Esophagus squamous epithelium (tissue), 5 donors: ENCODE measurements at regions not wholly inside any gene's neighbourhood (a gene's known extent, or its start where the extent isn't known, plus 50 kb on each side); places are given as distances from the start of the nearest gene placed in this dataset.

Experiments
- DNase-seq: peaks from one replicate; lab custom pipeline; 2025; lab: John Stamatoyannopoulos, UW
- H3K27ac ChIP-seq, 4 donors: fragments of 200-600 bp; sonication (generic); one replicate each; pipeline ENCODE4 v1.5.1; 2016 to 2019; ENCODE audit warnings: mild to moderate bottlenecking in 1 of 4
- H3K27me3 ChIP-seq, 4 donors: fragments of 200-600 bp; sonication (generic); 1 replicate in 3 of 4; 2 replicates in 1 of 4; pipeline versions ENCODE4 v1.5.1 to v1.6.0; 2017 to 2021; ENCODE audit warnings: antibody characterized with exemption in 1 of 4
- H3K36me3 ChIP-seq, 3 donors: fragments of 200-600 bp; sonication (generic); one replicate each; pipeline ENCODE4 v1.5.1; 2016 to 2019
- H3K4me1 ChIP-seq, 3 donors: fragments of 200-600 bp; sonication (generic); one replicate each; pipeline ENCODE4 v1.5.1; 2017 to 2019
- H3K4me3 ChIP-seq, 4 donors: fragments of 200-600 bp; sonication (generic); 1 replicate in 3 of 4; 2 replicates in 1 of 4; pipeline ENCODE4 v1.5.1; 2016 to 2019; ENCODE audit warnings: mild to moderate bottlenecking in 2 of 4, moderate library complexity in 1 of 4
- H3K9me3 ChIP-seq, 3 donors: fragments of 200-600 bp; sonication (generic); one replicate each; pipeline ENCODE4 v1.5.1; 2016 to 2019
- POLR2A ChIP-seq, 4 donors: fragments of 450-650 bp; IDR thresholded peaks; one replicate each; pipeline ENCODE4 v1.6.1; 2017; ENCODE audit warnings: antibody characterized with exemption in 4 of 4, mild to moderate bottlenecking in 4 of 4, moderate library complexity in 3 of 4
- WGBS, 2 donors: methylation state at CpG; one replicate each; pipeline ENCODE4 v1.1.5; 2018; 5-methylcytosine and 5-hydroxymethylcytosine counted together
- intact Hi-C: fragments of 100-400 bp; cut with DNase I; formaldehyde crosslinking; loops from one replicate; pipeline ENCODE4 v1.15.0; 2022
- TF ChIP-seq, protein P1 (sequence below), 6 experiments: fragments of 450-650 bp in 4 of 6; fragments of 200-600 bp in 2 of 6; sonication (generic) in 2 of 6; IDR thresholded peaks; one replicate each; pipeline ENCODE4 v1.5.1; 2016 to 2019; ENCODE audit warnings: antibody characterized with exemption in 6 of 6, mild to moderate bottlenecking in 4 of 6, moderate library complexity in 4 of 6
- donor health status: DM: yes; HTN: yes; CAD: no.

DNA sequence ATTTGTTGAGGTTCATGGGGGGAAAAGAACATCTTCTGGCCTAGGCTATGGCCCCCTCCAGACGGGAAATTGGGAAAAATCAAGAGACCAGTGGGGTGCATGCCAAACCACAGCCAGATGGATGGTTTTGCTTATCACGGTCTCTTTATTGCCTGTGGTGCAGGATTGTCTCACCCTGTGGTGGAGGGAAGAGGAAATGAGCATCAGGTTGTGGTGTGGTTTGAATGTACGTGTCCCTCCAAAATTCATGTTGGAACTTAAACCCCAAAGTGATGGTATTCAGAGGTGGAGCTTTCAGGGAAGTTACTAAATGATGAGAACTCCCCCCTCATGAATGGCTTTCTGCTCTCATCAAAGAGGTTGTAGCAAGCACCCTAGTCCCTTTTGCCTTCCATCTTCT, 525.7 kb downstream of the NPHP4 start:
- Histone ChIP-seq H3K27me3 (peaks cover 0 to 52% (median 0%) of the 10 kb centered on the region in 4 donors), H3K9me3 (peaks cover 0 to 17% (median 0%) of the 10 kb centered on the region in 3 donors), H3K27ac (no peak overlapping the region), H3K36me3 (no peaks in the 10 kb centered on the region), H3K4me1 (no peaks in the 10 kb centered on the region), H3K4me3 (no peak overlapping the region)
- DNase-seq = no peak
- no peak for TF ChIP-seq POLR2A (IDR thresholded peaks at IDR 0.05)
- TF ChIP-seq, protein P1, sequence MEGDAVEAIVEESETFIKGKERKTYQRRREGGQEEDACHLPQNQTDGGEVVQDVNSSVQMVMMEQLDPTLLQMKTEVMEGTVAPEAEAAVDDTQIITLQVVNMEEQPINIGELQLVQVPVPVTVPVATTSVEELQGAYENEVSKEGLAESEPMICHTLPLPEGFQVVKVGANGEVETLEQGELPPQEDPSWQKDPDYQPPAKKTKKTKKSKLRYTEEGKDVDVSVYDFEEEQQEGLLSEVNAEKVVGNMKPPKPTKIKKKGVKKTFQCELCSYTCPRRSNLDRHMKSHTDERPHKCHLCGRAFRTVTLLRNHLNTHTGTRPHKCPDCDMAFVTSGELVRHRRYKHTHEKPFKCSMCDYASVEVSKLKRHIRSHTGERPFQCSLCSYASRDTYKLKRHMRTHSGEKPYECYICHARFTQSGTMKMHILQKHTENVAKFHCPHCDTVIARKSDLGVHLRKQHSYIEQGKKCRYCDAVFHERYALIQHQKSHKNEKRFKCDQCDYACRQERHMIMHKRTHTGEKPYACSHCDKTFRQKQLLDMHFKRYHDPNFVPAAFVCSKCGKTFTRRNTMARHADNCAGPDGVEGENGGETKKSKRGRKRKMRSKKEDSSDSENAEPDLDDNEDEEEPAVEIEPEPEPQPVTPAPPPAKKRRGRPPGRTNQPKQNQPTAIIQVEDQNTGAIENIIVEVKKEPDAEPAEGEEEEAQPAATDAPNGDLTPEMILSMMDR (IDR thresholded peaks at IDR 0.05) = no peak
- WGBS, 2 donors = 18 to 34% methylated on average over 2 to 3 of the region's 3 CpGs
- intact Hi-C loops = no loop called here

DNA sequence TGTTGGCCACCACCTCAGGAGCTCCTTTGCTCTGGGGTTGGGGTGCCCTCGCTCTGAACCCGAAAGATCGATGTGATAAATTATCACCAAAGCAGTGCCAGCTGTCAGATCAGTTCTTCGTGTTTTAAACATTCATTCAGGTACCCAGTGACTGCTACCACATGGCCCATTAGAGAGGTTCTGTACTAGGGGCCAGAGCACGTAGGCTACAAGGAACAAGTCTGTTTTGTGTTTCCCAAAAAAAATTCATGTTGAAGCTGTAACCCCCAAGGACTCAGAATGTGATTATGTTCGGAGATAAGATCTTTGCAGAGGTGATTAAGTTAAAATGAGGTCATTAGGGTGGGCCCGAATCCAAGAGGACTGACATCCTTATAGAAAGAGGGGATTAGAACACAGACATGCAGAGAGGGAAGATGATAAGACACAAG, 526.9 kb downstream of the NPHP4 start:
- TF ChIP-seq POLR2A (IDR thresholded peaks at IDR 0.05) = no peak
- TF ChIP-seq, protein P1 (IDR thresholded peaks at IDR 0.05) = no peak
- H3K4me3 ChIP-seq = no peak overlapping the region

DNA sequence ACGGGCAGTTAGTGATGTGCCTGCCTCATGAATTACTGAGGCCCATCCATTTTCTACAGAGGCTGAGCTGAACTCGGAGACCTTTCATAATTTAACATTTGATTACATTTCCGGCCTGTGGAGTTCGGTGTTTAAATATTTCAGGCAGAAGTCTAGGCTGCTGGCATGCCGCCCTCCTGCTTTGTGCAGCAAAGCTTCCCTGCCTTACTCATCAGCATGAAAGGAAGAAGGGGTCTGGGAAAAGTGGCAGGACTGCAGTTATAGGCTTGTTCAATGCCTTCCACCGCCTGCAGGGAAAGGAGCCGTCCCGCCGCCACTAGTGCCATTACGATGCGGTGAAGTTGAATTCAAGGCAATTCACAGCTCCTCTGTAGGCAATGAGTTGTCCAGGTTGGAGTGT, 527.9 kb downstream of the NPHP4 start:
- TF ChIP-seq, protein P1 (IDR thresholded peaks at IDR 0.05) = no peak
- no peak for TF ChIP-seq POLR2A (IDR thresholded peaks at IDR 0.05)
- H3K4me3 ChIP-seq = no peak overlapping the region
- no peaks in the 10 kb centered on the region for H3K4me1 ChIP-seq
- peaks cover 0 to 17% (median 0%) of the 10 kb centered on the region in 3 donors for H3K9me3 ChIP-seq
- intact Hi-C loops = no loop called here
- H3K36me3 ChIP-seq = no peaks in the 10 kb centered on the region
- peaks cover 0 to 61% (median 0%) of the 10 kb centered on the region in 4 donors for H3K27me3 ChIP-seq
- no peak for DNase-seq
- 45 to 71% methylated on average over 7 to 8 of the region's 11 CpGs for WGBS, 2 donors
- H3K27ac ChIP-seq = no peak overlapping the region

More for the DNA sequence above, 526.9 kb downstream of the NPHP4 start:
- Histone ChIP-seq H3K36me3 (no peaks in the 10 kb centered on the region), H3K9me3 (peaks cover 0 to 17% (median 0%) of the 10 kb centered on the region in 3 donors), H3K27ac (no peak overlapping the region), H3K4me1 (no peaks in the 10 kb centered on the region), H3K27me3 (peaks cover 0 to 54% (median 0%) of the 10 kb centered on the region in 4 donors)
- intact Hi-C loops = no loop called here
- 58 to 59% methylated on average over 4 to 7 of the region's 7 CpGs for WGBS, 2 donors
- DNase-seq = no peak

DNA sequence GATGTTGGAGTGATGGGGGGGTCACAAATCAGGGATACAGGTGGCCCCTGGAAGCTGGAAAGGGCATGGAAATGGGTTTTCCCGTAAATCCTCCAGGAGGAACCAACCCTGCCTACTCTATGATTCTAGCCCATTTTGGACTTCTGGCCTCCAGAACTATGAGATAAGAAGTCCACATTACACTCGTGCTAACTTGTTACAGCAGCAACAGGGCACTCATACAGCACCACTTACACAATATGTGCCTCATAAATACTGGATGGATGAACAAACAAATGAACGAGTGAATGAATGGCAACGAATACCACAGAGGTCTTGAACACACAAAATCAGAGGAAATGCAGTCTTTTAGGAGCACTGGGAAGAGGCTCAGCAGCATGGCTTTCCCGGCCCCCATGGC, 531.3 kb downstream of the NPHP4 start:
- no peak overlapping the region for H3K27ac ChIP-seq
- intact Hi-C loops = no loop called here
- H3K4me1 ChIP-seq = no peaks in the 10 kb centered on the region
- H3K9me3 ChIP-seq = peaks cover 0 to 17% (median 0%) of the 10 kb centered on the region in 3 donors
- 72 to 85% methylated on average over 4 of the region's 5 CpGs for WGBS, 2 donors
- no peak for DNase-seq
- H3K36me3 ChIP-seq = no peaks in the 10 kb centered on the region
- no peak overlapping the region for H3K4me3 ChIP-seq
- TF ChIP-seq POLR2A (IDR thresholded peaks at IDR 0.05) = no peak
- TF ChIP-seq, protein P1 (IDR thresholded peaks at IDR 0.05) = no peak
- peaks cover 0 to 76% (median 0%) of the 10 kb centered on the region in 4 donors for H3K27me3 ChIP-seq

DNA sequence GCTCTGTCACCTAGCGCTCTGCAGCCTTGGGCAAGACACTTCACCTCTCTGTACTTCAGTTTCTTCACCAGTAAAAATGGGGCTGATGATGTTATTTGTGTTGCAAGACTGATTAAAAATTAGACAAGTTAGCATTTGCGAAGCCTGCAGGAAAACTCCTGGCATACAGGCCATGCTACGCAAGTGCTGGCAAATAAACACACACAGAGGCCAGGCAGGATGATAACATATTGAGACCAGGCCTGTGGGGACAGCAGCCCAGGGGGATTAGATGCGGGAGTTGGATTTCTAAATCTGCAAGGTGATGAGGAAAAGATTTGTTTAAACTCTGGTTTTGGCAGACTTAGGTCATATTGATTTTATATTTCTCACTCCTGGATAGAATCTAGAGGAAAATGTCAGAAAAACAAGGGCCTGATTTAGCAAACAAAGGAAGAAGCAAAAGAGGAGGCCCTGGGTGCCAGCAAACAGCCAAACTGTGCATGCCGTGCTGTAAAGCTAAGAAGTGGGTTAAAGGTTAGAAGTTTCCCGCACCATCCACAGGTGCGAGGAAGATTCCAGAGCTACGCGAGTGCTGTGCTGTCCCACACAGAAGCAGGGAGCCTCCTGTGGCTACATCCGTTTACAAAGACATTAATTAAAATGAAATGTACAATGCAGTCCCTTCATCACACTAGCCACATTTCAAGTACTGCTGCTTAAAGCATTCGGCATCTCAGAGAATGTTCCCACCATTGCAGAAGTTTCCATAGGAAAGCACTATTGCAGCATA, 532.2 kb downstream of the NPHP4 start:
- DNase-seq = no peak
- WGBS, 2 donors = 61 to 69% methylated on average over 9 to 11 of the region's 11 CpGs
- Histone ChIP-seq H3K36me3 (no peaks in the 10 kb centered on the region), H3K4me3 (no peak overlapping the region), H3K27me3 (peaks cover 0 to 77% (median 0%) of the 10 kb centered on the region in 4 donors), H3K27ac (no peak overlapping the region), H3K4me1 (no peaks in the 10 kb centered on the region), H3K9me3 (peaks cover 0 to 17% (median 0%) of the 10 kb centered on the region in 3 donors)
- no peak for TF ChIP-seq POLR2A (IDR thresholded peaks at IDR 0.05)
- TF ChIP-seq, protein P1 (IDR thresholded peaks at IDR 0.05) = no peak
- intact Hi-C loops = no loop called here
